Transverse colon (tissue), 3 donors: ENCODE measurements at regions not wholly inside any gene's neighbourhood (a gene's known extent, or its start where the extent isn't known, plus 50 kb on each side); places are given as distances from the start of the nearest gene placed in this dataset.

Experiments used
- CTCF ChIP-seq, 5 experiments: fragments of 200-600 bp in 3 of 5; fragments of 450-650 bp in 2 of 5; sonication (generic) in 3 of 5; IDR thresholded peaks; 1 replicate in 2 of 5; 2 replicates in 3 of 5; pipeline ENCODE4 v1.5.1; 2016 to 2017; ENCODE audit warnings: antibody characterized with exemption in 5 of 5, inconsistent platforms in 3 of 5, mild to moderate bottlenecking in 2 of 5, moderate library complexity in 1 of 5
- EP300 ChIP-seq: sonication (generic); formaldehyde crosslinking; IDR thresholded peaks from one replicate; pipeline ENCODE4 v1.6.1; 2017; ENCODE audit warnings: antibody characterized with exemption, low read depth
- POLR2A ChIP-seq: fragments of 450-650 bp; IDR thresholded peaks from one replicate; pipeline ENCODE4 v1.6.1; 2016; ENCODE audit warnings: antibody characterized with exemption, mild to moderate bottlenecking, moderate library complexity

- TF ChIP-seq CTCF (IDR thresholded peaks at IDR 0.05) (no peak), POLR2A (no peak), EP300 (no peak)
Measured at GRCh38 chr17:70375813-70376770, 206.8 kb downstream of the KCNJ2 start.
